WTC11 (cell line): ENCODE measurements at regions not wholly inside any gene's neighbourhood (a gene's known extent, or its start where the extent isn't known, plus 50 kb on each side); places are given as distances from the start of the nearest gene placed in this dataset.

Source experiments
- ATF3 ChIP-seq: sonication (generic); formaldehyde crosslinking; conservative IDR thresholded peaks from 2 replicates; pipeline ENCODE4 v1.8.1; 2022; ENCODE audit warnings: mild to moderate bottlenecking, missing genetic modification reagents
- CREB1 ChIP-seq: sonication (generic); formaldehyde crosslinking; IDR thresholded peaks from 2 replicates; pipeline ENCODE4 v1.8.0; 2023; ENCODE audit warnings: mild to moderate bottlenecking, missing genetic modification reagents
- CTCF ChIP-seq: fragments of 200-600 bp; IDR thresholded peaks from 2 replicates; pipeline ENCODE4 v1.8.0; 2022; ENCODE audit warnings: antibody characterized with exemption
- ESRRA ChIP-seq: sonication (generic); formaldehyde crosslinking; IDR thresholded peaks from 2 replicates; pipeline ENCODE4 v1.8.1; 2022; ENCODE audit warnings: mild to moderate bottlenecking, missing genetic modification reagents, borderline replicate concordance
- HMGXB4 ChIP-seq: sonication (generic); formaldehyde crosslinking; IDR thresholded peaks from 2 replicates; pipeline ENCODE4 v1.8.1; 2023; ENCODE audit warnings: mild to moderate bottlenecking, moderate library complexity, missing genetic modification reagents
- IRF1 ChIP-seq: sonication (generic); formaldehyde crosslinking; IDR thresholded peaks from 2 replicates; pipeline ENCODE4 v1.8.0; 2023; ENCODE audit warnings: missing genetic modification reagents
- MAX ChIP-seq: sonication (generic); formaldehyde crosslinking; IDR thresholded peaks from 2 replicates; pipeline ENCODE4 v1.8.0; 2022; ENCODE audit warnings: mild to moderate bottlenecking, missing genetic modification reagents
- NFYB ChIP-seq: sonication (generic); formaldehyde crosslinking; conservative IDR thresholded peaks from 2 replicates; pipeline ENCODE4 v1.8.0; 2022; ENCODE audit warnings: low read depth, missing genetic modification reagents
- RELA ChIP-seq: sonication (generic); formaldehyde crosslinking; IDR thresholded peaks from 2 replicates; pipeline ENCODE4 v1.8.1; 2022; ENCODE audit warnings: missing genetic modification reagents, mild to moderate bottlenecking, borderline replicate concordance
- USF1 ChIP-seq: sonication (generic); formaldehyde crosslinking; IDR thresholded peaks from 2 replicates; pipeline ENCODE4 v1.8.0; 2022; ENCODE audit warnings: mild to moderate bottlenecking, missing genetic modification reagents
- ZBTB21 ChIP-seq: sonication (generic); formaldehyde crosslinking; IDR thresholded peaks from 2 replicates; pipeline ENCODE4 v1.8.1; 2023; ENCODE audit warnings: mild to moderate bottlenecking, missing genetic modification reagents, borderline replicate concordance

- TF ChIP-seq ZBTB21 (CRISPR knock-in tag): no peak
- no peak for TF ChIP-seq NFYB (CRISPR knock-in tag)
- no peak for TF ChIP-seq CTCF
- TF ChIP-seq ESRRA: no peak
- no peak for TF ChIP-seq ATF3 (CRISPR knock-in tag)
- no peak for TF ChIP-seq RELA (CRISPR knock-in tag)
- TF ChIP-seq USF1: no peak
- TF ChIP-seq IRF1 (CRISPR knock-in tag): no peak
- no peak for TF ChIP-seq MAX (CRISPR knock-in tag)
- no peak for TF ChIP-seq HMGXB4 (CRISPR knock-in tag)
- no peak for TF ChIP-seq CREB1 (CRISPR knock-in tag)
These were observed 194.2 kb upstream of the CNTN3 start for GRCh38 chr3:74808506-74809275.
